GM19467 (cell line): ENCODE measurements at regions not wholly inside any gene's neighbourhood (a gene's known extent, or its start where the extent isn't known, plus 50 kb on each side); places are given as distances from the start of the nearest gene placed in this dataset.

Source experiments
- ATAC-seq: cut with Tn5 transposase; IDR thresholded peaks from one replicate; pipeline ENCODE4 v1.9.1; 2021; ENCODE audit warnings: mild to moderate bottlenecking, moderate library complexity; ENCODE audit not compliant: unreplicated experiment

DNA sequence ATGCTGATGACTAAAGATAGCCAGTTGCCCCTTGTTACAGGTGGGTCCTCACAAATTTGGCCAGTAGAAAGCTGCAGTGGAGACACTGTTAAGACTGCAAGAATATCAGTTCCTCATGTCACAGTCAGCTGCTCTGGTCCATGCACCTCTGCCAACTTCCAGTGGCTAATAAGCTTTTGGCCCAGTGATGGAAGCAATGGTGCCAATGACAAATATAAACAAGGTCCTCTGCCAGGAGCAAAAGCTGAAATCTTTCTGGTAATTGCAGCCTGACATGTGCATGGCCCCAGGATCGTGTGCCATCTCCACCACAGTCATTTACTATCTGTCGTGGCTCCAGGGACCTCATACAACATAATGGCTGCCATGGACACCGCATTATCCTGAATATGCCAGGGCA, 85.4 kb upstream of the TMEM260 start:
- no peak for ATAC-seq

DNA sequence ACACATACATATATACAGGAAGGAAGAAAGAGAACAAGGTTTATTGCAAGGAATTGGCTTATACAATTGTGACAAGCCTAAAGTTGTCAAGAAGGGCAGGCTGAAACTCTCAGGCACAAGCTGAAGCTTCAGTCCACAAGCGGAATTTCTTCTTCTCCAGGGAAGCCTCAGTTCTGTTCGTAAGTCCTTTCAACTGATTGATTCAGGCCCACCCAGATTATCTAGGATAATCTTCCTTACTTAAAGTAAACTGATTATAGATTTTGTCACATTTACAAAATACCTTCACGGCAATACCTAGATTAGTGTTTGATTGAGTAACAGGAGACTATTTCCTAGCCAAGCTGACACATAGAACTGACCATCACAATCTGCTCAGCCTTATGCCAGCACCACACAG, 81.5 kb upstream of the TMEM260 start:
- no peak for ATAC-seq

DNA sequence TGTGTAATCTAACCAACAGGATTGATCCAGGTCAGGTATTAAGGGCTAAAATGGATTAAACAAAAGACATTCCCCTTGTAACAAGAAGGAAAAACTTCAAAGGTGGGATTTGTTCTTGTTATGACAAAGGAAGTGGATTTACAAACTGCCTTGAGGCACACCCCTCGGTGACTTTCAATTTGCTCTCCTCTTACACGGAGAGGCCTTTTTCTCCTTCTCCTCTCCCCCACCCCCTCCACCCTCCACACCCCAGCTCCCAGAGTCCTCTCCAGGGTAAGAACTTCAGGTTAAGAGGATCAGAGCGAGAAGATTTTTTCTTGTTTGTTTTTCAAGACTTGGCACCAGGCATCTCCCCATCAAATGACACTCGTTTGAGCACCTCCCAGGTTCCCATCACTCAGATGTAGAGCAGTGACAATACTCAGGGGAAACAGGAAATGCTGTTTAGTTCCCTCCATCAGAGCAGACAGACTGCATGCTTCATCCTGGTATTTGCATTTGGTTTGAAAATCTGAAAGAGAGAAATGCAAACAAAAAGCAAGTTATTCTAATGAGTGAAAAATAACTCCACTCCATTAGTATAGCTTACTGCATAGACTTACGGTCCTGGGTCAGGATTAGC, 77.6 kb upstream of the TMEM260 start:
- ATAC-seq: no peak

- ATAC-seq: no peak
Observed at GRCh38 chr14:56505361-56505760, 74.2 kb upstream of the TMEM260 start.

DNA sequence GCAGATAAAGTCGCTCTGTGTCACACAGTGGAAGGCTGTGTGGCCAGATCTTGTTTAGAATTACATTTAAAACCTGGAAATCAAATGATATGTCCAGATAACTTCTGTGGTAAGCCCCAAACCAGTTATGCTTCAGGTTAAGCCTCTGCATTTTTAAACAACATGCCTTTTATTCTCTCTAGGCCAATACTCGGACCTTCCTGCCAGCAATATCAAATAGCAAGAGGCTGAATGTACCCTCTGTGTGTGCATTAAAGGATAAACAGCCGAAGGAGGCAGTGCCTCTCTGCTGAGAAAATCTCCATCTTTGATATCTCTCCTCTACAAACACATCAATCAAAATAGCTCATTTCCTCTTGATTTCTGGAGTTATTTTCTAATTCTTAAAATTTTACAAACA, 67.1 kb upstream of the TMEM260 start:
- ATAC-seq: no peak

DNA sequence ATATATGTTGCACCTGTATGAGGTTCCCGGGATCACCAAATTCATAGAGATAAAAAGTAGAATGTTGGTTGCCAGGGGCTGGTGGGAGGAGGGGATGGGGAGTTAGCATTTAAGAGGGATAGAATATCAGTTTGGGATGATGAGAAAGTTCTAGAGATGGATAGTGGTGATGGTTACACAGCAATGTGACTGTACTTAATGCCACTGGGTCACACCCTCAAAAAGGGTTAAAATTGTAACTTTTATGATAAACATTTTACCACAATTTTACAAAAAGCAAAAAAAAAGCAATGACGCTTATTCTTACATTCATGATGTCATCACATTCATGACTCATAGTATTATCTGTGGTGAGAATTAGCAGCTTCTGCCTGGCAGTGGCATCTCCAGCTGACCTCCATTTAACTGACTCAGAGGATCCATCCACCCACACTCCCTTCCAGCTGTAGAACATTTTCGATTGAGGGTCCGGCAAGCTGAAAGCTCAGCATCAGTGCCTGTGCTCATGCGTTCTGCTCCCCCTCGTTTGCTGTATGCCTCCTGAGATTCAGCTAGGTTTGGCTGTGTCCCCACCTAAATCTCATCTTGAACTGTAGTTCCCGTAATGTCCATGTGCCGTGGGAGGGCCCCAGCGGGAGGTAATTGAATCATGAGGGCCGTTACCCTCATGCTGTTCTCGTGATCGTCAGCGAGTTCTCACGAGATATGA, 64.8 kb upstream of the TMEM260 start:
- no peak for ATAC-seq

DNA sequence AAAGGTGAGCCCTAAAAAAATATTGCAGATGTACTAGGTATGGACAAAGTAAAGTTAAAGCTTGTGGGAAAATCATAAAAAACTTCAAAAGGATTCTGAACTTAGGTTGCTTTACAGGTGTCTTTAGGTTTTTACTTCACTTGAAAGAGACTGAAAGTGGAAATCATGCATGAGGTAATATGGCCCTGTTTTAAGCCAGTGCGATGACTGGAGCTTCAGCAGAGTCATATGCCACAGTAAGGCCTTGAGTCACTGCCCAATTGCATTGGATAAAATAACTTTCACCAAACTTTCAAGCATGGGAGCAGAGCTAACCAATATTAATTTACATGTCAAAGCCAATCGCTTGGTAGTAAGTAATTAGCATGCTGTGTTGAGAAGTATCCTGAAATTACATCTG, 63.9 kb upstream of the TMEM260 start:
- ATAC-seq: no peak

GRCh38 chr14:56522403-56522802, 57.2 kb upstream of the TMEM260 start:
- no peak for ATAC-seq

- ATAC-seq: no peak
Observed at GRCh38 chr14:56524971-56525677, 54.5 kb upstream of the TMEM260 start.

DNA sequence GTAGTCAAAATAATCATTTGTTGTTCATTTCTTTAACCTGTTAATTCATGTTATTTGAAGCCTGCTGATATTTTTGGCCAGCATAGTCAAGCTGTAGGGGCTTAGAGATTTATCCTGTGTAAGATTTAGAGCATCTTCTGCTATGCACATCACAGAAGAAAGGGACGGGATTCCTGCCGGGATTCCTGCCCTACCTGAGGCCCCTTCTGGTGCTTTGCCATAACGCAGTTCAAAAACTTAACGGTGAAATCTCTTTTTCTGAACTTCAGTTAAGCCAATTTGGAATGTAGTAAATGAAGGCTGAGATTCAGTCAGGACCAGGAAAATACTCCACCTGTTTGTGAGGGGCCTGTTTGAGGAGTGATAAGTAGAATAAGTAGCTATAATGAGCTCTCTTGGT, 50.7 kb upstream of the TMEM260 start:
- no peak for ATAC-seq
